ENCODE measurements at regions not wholly inside any gene's neighbourhood (a gene's known extent, or its start where the extent isn't known, plus 50 kb on each side); places are given as distances from the start of the nearest gene placed in this dataset.
A peak's percentile ranks its signal among the peaks of the same experiment; 100 is the strongest.
"Not testable (repeated sequence)": the region's sequence is repeated elsewhere in the genome, so short reads cannot be mapped to it uniquely, and the experiment has no call there.

DNA sequence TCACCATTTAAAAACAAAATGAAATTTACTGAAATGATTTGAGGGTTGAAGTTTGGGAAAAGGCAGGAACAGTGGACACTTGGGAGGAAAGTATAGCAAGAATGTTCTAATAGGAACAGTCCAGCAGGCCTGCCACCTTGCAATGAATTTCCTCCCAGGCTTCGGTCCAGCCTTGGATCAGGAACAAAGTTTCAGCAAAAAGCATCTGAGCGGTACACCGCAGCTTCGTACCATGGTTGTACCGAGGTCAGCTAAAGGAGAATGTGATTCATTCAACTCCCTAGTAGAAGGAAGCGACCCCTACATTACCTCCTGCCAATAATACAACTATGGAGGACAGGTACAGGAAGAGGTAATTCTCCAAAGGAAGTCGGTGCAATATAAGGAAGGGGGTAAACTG lies 111.4 kb downstream of the ENC1 start:
- DNase-seq (ENCODE audit: low spot score) = no peak
- no peak overlapping the region for H3K4me3 Mint-ChIP-seq (ENCODE audit: unreplicated experiment)
- H3K36me3 Mint-ChIP-seq (ENCODE audit: low read depth, unreplicated experiment) = peaks cover 18% of the 10 kb centered on the region
- peaks cover 5% of the 10 kb centered on the region for H3K9me3 Mint-ChIP-seq (ENCODE audit: unreplicated experiment)
- H3K27ac Mint-ChIP-seq (ENCODE audit: unreplicated experiment) = no peak overlapping the region
- TF ChIP-seq, protein P1, sequence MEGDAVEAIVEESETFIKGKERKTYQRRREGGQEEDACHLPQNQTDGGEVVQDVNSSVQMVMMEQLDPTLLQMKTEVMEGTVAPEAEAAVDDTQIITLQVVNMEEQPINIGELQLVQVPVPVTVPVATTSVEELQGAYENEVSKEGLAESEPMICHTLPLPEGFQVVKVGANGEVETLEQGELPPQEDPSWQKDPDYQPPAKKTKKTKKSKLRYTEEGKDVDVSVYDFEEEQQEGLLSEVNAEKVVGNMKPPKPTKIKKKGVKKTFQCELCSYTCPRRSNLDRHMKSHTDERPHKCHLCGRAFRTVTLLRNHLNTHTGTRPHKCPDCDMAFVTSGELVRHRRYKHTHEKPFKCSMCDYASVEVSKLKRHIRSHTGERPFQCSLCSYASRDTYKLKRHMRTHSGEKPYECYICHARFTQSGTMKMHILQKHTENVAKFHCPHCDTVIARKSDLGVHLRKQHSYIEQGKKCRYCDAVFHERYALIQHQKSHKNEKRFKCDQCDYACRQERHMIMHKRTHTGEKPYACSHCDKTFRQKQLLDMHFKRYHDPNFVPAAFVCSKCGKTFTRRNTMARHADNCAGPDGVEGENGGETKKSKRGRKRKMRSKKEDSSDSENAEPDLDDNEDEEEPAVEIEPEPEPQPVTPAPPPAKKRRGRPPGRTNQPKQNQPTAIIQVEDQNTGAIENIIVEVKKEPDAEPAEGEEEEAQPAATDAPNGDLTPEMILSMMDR (IDR thresholded peaks at IDR 0.05; ENCODE audit: unreplicated experiment) = no peak
- H3K4me1 Mint-ChIP-seq (ENCODE audit: unreplicated experiment) = peaks cover 4% of the 10 kb centered on the region
- H3K27me3 Mint-ChIP-seq (ENCODE audit: unreplicated experiment) = no peaks in the 10 kb centered on the region

DNA sequence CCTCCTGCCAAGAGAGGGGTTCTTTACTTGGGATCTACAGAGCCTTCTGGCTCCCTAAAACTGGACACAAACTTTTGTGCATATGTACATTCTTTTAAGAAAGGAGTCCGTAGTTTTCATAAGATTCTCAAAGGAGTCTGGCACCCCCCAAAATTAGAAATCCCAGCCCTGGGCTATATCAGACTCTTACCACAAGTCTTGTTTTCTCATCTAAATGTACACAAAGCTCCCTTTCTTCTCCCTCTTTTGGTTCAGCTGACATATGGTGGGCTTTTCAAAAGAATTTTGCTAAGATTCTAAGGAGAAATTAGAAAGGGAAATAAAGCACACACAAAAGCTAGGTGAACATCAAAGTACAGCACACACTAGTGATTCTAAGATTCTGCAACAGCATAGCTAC lies 114.4 kb downstream of the ENC1 start:
- Mint-ChIP-seq H3K9me3 (ENCODE audit: unreplicated experiment) (peaks cover 19% of the 10 kb centered on the region), H3K4me3 (ENCODE audit: unreplicated experiment) (no peak overlapping the region), H3K27ac (ENCODE audit: unreplicated experiment) (no peak overlapping the region), H3K27me3 (ENCODE audit: unreplicated experiment) (no peaks in the 10 kb centered on the region), H3K36me3 (ENCODE audit: low read depth, unreplicated experiment) (peaks cover 33% of the 10 kb centered on the region), H3K4me1 (ENCODE audit: unreplicated experiment) (peaks cover 4% of the 10 kb centered on the region)
- no peak for DNase-seq (ENCODE audit: low spot score)
- TF ChIP-seq, protein P1 (IDR thresholded peaks at IDR 0.05; ENCODE audit: unreplicated experiment) = no peak

DNA sequence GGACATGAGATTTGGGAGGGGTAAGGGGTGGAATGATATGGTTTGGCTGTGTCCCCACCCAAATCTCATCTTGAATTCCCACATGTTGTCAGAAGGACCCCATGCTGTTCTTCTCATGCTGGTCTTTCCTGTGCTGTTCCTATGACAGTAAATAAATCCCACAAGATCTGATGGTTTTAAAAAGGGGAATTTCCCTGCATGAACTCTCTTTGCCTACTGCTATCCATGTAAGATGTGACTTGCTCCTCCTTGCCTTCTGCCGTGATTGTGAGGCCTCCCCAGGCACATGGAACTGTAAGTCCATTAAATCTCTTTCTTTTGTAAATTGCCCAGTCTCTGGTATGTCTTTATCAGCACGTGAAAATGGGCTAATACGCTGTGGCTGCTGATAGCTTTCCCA lies 115.8 kb downstream of the ENC1 start:
- not testable (repeated sequence) for H3K4me1 Mint-ChIP-seq (ENCODE audit: unreplicated experiment); DNase-seq (ENCODE audit: low spot score); H3K27ac Mint-ChIP-seq (ENCODE audit: unreplicated experiment); H3K27me3 Mint-ChIP-seq (ENCODE audit: unreplicated experiment)
- H3K9me3 Mint-ChIP-seq (ENCODE audit: unreplicated experiment) = peaks cover 19% of the 10 kb centered on the region
- peaks cover 33% of the 10 kb centered on the region for H3K36me3 Mint-ChIP-seq (ENCODE audit: low read depth, unreplicated experiment)
- peak overlapping the region; percentile 17 for H3K4me3 Mint-ChIP-seq (ENCODE audit: unreplicated experiment)

DNA sequence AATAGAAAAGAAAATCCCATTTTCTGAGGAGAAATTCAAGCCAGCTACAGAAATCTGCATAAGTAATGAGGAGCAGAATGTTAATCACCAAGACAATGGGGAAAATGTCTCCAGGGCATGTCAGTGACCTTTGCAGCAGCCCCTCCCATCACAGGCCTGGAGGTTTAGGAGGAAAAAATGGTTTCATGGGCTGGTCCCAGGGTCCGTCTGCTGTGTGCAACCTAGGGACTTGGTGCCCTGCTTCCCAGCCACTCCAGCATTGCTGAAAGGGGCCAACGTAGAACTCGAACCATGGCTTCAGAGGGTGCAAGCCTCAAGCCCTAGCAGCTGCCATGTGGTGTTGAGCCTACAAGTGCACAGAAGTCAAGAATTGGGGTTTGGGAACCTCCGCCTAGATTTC lies 116.8 kb downstream of the ENC1 start:
- H3K27ac Mint-ChIP-seq (ENCODE audit: unreplicated experiment); H3K27me3 Mint-ChIP-seq (ENCODE audit: unreplicated experiment); H3K4me1 Mint-ChIP-seq (ENCODE audit: unreplicated experiment); DNase-seq (ENCODE audit: low spot score): not testable (repeated sequence)
- peaks cover 29% of the 10 kb centered on the region for H3K36me3 Mint-ChIP-seq (ENCODE audit: low read depth, unreplicated experiment)
- H3K4me3 Mint-ChIP-seq (ENCODE audit: unreplicated experiment) = peak overlapping the region; percentile 7
- H3K9me3 Mint-ChIP-seq (ENCODE audit: unreplicated experiment) = peaks cover 19% of the 10 kb centered on the region

DNA sequence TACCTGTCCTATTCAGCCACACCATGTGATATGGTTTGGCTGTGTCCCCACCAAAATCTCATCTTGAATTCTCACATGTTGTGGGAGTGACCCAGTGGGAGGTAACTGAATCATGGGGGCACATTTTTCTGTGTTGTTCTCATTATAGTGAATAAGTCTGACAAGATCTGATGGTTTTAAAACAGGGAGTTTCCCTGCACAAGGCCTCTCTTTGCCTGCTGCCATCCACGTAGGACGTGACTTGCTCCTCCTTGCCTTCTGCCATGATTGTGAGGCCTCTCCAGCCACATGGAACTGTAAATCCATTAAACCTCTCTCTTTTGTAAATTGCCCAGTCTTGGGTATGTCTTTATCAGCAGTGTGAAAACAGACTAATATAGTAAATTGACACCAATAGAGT lies 117.7 kb downstream of the ENC1 start:
- H3K4me1 Mint-ChIP-seq (ENCODE audit: unreplicated experiment); H3K27me3 Mint-ChIP-seq (ENCODE audit: unreplicated experiment); H3K27ac Mint-ChIP-seq (ENCODE audit: unreplicated experiment); DNase-seq (ENCODE audit: low spot score): not testable (repeated sequence)
- H3K4me3 Mint-ChIP-seq (ENCODE audit: unreplicated experiment) = peak overlapping the region; percentile 7
- peaks cover 25% of the 10 kb centered on the region for H3K36me3 Mint-ChIP-seq (ENCODE audit: low read depth, unreplicated experiment)
- peaks cover 19% of the 10 kb centered on the region for H3K9me3 Mint-ChIP-seq (ENCODE audit: unreplicated experiment)

DNA sequence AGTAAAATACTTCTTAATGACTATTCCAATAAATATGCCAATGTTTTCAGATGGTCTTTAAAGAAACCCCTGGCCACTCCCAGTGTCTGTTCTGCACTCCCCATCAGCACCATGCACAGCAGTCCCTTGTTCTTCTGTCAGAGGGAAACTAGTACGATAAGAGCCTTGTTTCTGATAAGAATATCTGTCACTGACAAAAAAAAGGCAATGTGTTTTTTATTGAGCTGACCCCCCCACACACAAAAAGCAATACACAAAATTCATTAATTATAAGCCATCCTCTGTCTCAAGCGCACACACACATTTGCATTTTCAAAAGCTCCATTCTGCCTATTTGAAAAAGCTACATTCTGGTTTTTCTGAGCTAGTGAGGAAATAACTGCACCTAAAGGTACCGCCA lies 119.1 kb downstream of the ENC1 start:
- peaks cover under 1% of the 10 kb centered on the region for H3K4me1 Mint-ChIP-seq (ENCODE audit: unreplicated experiment)
- H3K4me3 Mint-ChIP-seq (ENCODE audit: unreplicated experiment) = no peak overlapping the region
- DNase-seq (ENCODE audit: low spot score) = no peak
- H3K27ac Mint-ChIP-seq (ENCODE audit: unreplicated experiment) = no peak overlapping the region
- TF ChIP-seq, protein P1 (IDR thresholded peaks at IDR 0.05; ENCODE audit: unreplicated experiment) = no peak
- H3K27me3 Mint-ChIP-seq (ENCODE audit: unreplicated experiment) = peaks cover 4% of the 10 kb centered on the region
- peaks cover 25% of the 10 kb centered on the region for H3K36me3 Mint-ChIP-seq (ENCODE audit: low read depth, unreplicated experiment)
- peaks cover 19% of the 10 kb centered on the region for H3K9me3 Mint-ChIP-seq (ENCODE audit: unreplicated experiment)

DNA sequence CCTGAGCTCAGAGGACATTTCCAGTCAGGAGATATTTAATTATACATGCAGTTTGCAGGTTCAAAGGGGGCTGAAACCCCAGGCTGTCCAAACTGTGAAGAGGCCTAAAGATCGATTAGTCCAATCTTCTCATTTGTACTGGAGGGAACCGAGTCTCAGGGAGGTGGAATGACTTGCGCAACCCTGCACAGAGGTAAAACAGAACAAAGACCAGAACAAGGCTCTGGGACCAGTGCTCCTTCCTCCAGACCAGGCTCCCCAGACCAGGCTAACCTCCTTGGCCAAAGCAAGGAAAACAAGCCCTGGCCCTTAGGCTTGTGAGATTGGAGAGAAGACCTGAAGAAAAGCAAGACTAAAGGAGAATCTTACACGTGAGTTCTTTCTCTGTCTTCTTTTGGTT lies 120.8 kb downstream of the ENC1 start:
- Mint-ChIP-seq H3K4me1 (ENCODE audit: unreplicated experiment) (peaks cover 5% of the 10 kb centered on the region), H3K27ac (ENCODE audit: unreplicated experiment) (no peak overlapping the region), H3K36me3 (ENCODE audit: low read depth, unreplicated experiment) (peaks cover 18% of the 10 kb centered on the region), H3K4me3 (ENCODE audit: unreplicated experiment) (no peak overlapping the region), H3K9me3 (ENCODE audit: unreplicated experiment) (peaks cover 19% of the 10 kb centered on the region), H3K27me3 (ENCODE audit: unreplicated experiment) (peaks cover 4% of the 10 kb centered on the region)
- TF ChIP-seq, protein P1 (IDR thresholded peaks at IDR 0.05; ENCODE audit: unreplicated experiment) = no peak
- DNase-seq (ENCODE audit: low spot score) = no peak

Measured in endothelial cell (in vitro differentiated cells).